GM23248 (cell line): ENCODE measurements at regions not wholly inside any gene's neighbourhood (a gene's known extent, or its start where the extent isn't known, plus 50 kb on each side); places are given as distances from the start of the nearest gene placed in this dataset.

Source experiments
- DNase-seq: peaks from one replicate; pipeline ENCODE4 v3.0.0-alpha.2; 2015
- H2AFZ ChIP-seq: fragments of 200-600 bp; sonication (generic); 2 replicates; pipeline ENCODE4 v1.6.1; 2016; ENCODE audit warnings: antibody characterized with exemption
- H3F3A ChIP-seq: fragments of 200-600 bp; sonication (generic); 2 replicates; pipeline ENCODE4 v1.6.1; 2016; ENCODE audit warnings: mild to moderate bottlenecking, antibody characterized with exemption, mixed run types; ENCODE audit not compliant: insufficient read depth
- H3K27ac ChIP-seq: fragments of 200-600 bp; sonication (generic); 2 replicates; pipeline ENCODE4 v1.5.1; 2016; ENCODE audit warnings: mild to moderate bottlenecking
- H3K27me3 ChIP-seq: fragments of 200-600 bp; sonication (generic); replicated peaks from 2 replicates; pipeline ENCODE4 v1.6.1; 2016; ENCODE audit warnings: mild to moderate bottlenecking; ENCODE audit not compliant: insufficient read depth
- H3K36me3 ChIP-seq: fragments of 200-600 bp; sonication (generic); 2 replicates; pipeline ENCODE4 v1.6.1; 2016; ENCODE audit warnings: low read depth, mild to moderate bottlenecking
- H3K4me1 ChIP-seq: fragments of 200-600 bp; sonication (generic); 2 replicates; pipeline ENCODE4 v1.6.1; 2016; ENCODE audit warnings: mild to moderate bottlenecking; ENCODE audit not compliant: insufficient read depth
- H3K4me2 ChIP-seq: fragments of 200-600 bp; sonication (generic); one replicate; pipeline ENCODE4 v1.6.1; 2016; ENCODE audit warnings: mild to moderate bottlenecking; ENCODE audit not compliant: unreplicated experiment
- H3K4me3 ChIP-seq: fragments of 200-600 bp; sonication (generic); 2 replicates; pipeline ENCODE4 v1.5.1; 2016; ENCODE audit warnings: mild to moderate bottlenecking
- H3K79me2 ChIP-seq: fragments of 200-600 bp; sonication (generic); 2 replicates; pipeline ENCODE4 v1.6.1; 2016; ENCODE audit warnings: mild to moderate bottlenecking; ENCODE audit not compliant: insufficient read depth
- H3K9ac ChIP-seq: fragments of 200-600 bp; sonication (generic); 2 replicates; pipeline ENCODE4 v1.6.1; 2016; ENCODE audit warnings: mild to moderate bottlenecking
- H3K9me2 ChIP-seq: fragments of 200-600 bp; sonication (generic); 2 replicates; pipeline ENCODE4 v1.6.1; 2016; ENCODE audit warnings: mixed run types, mild to moderate bottlenecking, moderate library complexity; ENCODE audit not compliant: insufficient read depth
- H3K9me3 ChIP-seq: fragments of 200-600 bp; sonication (generic); one replicate; pipeline ENCODE4 v1.6.1; 2017; ENCODE audit warnings: low read depth
- H4K20me1 ChIP-seq: fragments of 200-600 bp; sonication (generic); 2 replicates; pipeline ENCODE4 v1.6.0; 2016; ENCODE audit not compliant: insufficient read depth
- EZH2 ChIP-seq: fragments of 200-600 bp; sonication (generic); IDR thresholded peaks from 2 replicates; pipeline ENCODE4 v1.6.1; 2018; ENCODE audit warnings: antibody characterized with exemption, mild to moderate bottlenecking; ENCODE audit not compliant: insufficient read depth, poor library complexity, severe bottlenecking
- EZH2phosphoT487 ChIP-seq: fragments of 200-600 bp; sonication (generic); IDR thresholded peaks from 2 replicates; pipeline ENCODE4 v1.6.1; 2018; ENCODE audit warnings: antibody characterized with exemption, moderate library complexity, mild to moderate bottlenecking, low read depth; ENCODE audit not compliant: insufficient read depth
- WGBS, 2 experiments: methylation state at CpG; one replicate each; pipeline ENCODE4 v1.1.6; 2015 to 2017; ENCODE audit warnings: low lambda C conversion rate in 2 of 2, low coverage in 1 of 2; ENCODE audit errors: missing lambda C conversion rate in 2 of 2; 5-methylcytosine and 5-hydroxymethylcytosine counted together
- in situ Hi-C: fragments of 300-500 bp; cut with MboI; formaldehyde crosslinking; loops from 2 replicates; pipeline ENCODE4 v1.15.0; 2020

GRCh38 chr2:136217996-136218395, 100.0 kb upstream of the CXCR4 start:
- Histone ChIP-seq H3K4me2 (no peak overlapping the region), H3F3A (no peaks in the 10 kb centered on the region), H3K9ac (no peak overlapping the region), H3K9me2 (no peaks in the 10 kb centered on the region), H3K36me3 (no peaks in the 10 kb centered on the region), H3K27me3 (no peaks in the 10 kb centered on the region), H3K79me2 (no peaks in the 10 kb centered on the region), H2AFZ (no peak overlapping the region), H4K20me1 (no peaks in the 10 kb centered on the region), H3K9me3 (no peaks in the 10 kb centered on the region), H3K27ac (no peak overlapping the region), H3K4me1 (no peaks in the 10 kb centered on the region), H3K4me3 (no peak overlapping the region)
- in situ Hi-C loops: no loop called here
- WGBS, 2 experiments: 9 to 17% methylated on average over 3 of the region's 3 CpGs
- TF ChIP-seq EZH2phosphoT487 (no peak), EZH2 (no peak)
- no peak for DNase-seq

GRCh38 chr2:136215908-136216472, 98.0 kb upstream of the CXCR4 start:
- Histone ChIP-seq H3K4me3 (no peak overlapping the region), H4K20me1 (no peaks in the 10 kb centered on the region), H3K27me3 (no peaks in the 10 kb centered on the region), H3K27ac (no peak overlapping the region), H3K9me3 (no peaks in the 10 kb centered on the region), H3K79me2 (no peaks in the 10 kb centered on the region), H2AFZ (no peak overlapping the region), H3K4me1 (no peaks in the 10 kb centered on the region), H3K9ac (no peak overlapping the region), H3K36me3 (no peaks in the 10 kb centered on the region), H3K4me2 (no peak overlapping the region), H3K9me2 (no peaks in the 10 kb centered on the region), H3F3A (no peaks in the 10 kb centered on the region)
- TF ChIP-seq EZH2: no peak
- WGBS, 2 experiments: 42 to 43% methylated on average over 5 of the region's 5 CpGs
- in situ Hi-C loops: no loop called here
- no peak for DNase-seq

- in situ Hi-C loops: no loop called here
- 30 to 36% methylated on average over 2 of the region's 2 CpGs for WGBS, 2 experiments
- H3K4me1 ChIP-seq: no peaks in the 10 kb centered on the region
- no peak overlapping the region for H3K4me2 ChIP-seq
- no peak overlapping the region for H2AFZ ChIP-seq
- H3K27me3 ChIP-seq: no peaks in the 10 kb centered on the region
- H3K9me2 ChIP-seq: no peaks in the 10 kb centered on the region
- H4K20me1 ChIP-seq: no peaks in the 10 kb centered on the region
- no peak overlapping the region for H3K9ac ChIP-seq
- no peak for DNase-seq
- H3K36me3 ChIP-seq: no peaks in the 10 kb centered on the region
- H3K4me3 ChIP-seq: no peak overlapping the region
- no peaks in the 10 kb centered on the region for H3K79me2 ChIP-seq
- TF ChIP-seq EZH2 (no peak), EZH2phosphoT487 (no peak)
- no peaks in the 10 kb centered on the region for H3K9me3 ChIP-seq
- no peak overlapping the region for H3K27ac ChIP-seq
- H3F3A ChIP-seq: no peaks in the 10 kb centered on the region
Observed at GRCh38 chr2:136215449-136215848, 97.5 kb upstream of the CXCR4 start.

GRCh38 chr2:136214307-136215200, 96.6 kb upstream of the CXCR4 start:
- Histone ChIP-seq H3K9me3 (no peaks in the 10 kb centered on the region), H2AFZ (no peak overlapping the region), H3K9me2 (no peaks in the 10 kb centered on the region), H3K27ac (no peak overlapping the region), H3K79me2 (no peaks in the 10 kb centered on the region), H3F3A (no peaks in the 10 kb centered on the region), H4K20me1 (no peaks in the 10 kb centered on the region), H3K9ac (no peak overlapping the region), H3K4me3 (no peak overlapping the region), H3K27me3 (no peaks in the 10 kb centered on the region), H3K4me2 (no peak overlapping the region), H3K36me3 (no peaks in the 10 kb centered on the region), H3K4me1 (no peaks in the 10 kb centered on the region)
- WGBS, 2 experiments: 41% methylated on average over 5 of the region's 5 CpGs
- TF ChIP-seq EZH2 (no peak), EZH2phosphoT487 (no peak)
- in situ Hi-C loops: no loop called here
- DNase-seq: no peak
